Activated B cell treated with CpG ODN at 0.5 μM for 24 hours (primary cell): ENCODE measurements at regions not wholly inside any gene's neighbourhood (a gene's known extent, or its start where the extent isn't known, plus 50 kb on each side); places are given as distances from the start of the nearest gene placed in this dataset.

Experiments used
- ATAC-seq: fragments of 200-7000 bp; cut with Tn5 transposase; one replicate; pipeline ENCODE4 v1.10.0; 2021; ENCODE audit warnings: low read depth, mild to moderate bottlenecking, moderate library complexity
- CTCF ChIA-PET: fragments of 350-600 bp; sonication (Branson Sonifier 250); formaldehyde crosslinking; loops from one replicate; lab custom pipeline; 2021; ENCODE audit warnings: antibody characterized with exemption; lab: Charles Lee
- POLR2A ChIA-PET: fragments of 350-600 bp; sonication (Branson Sonifier 250); formaldehyde crosslinking; loops from one replicate; lab custom pipeline; 2021; ENCODE audit warnings: antibody characterized with exemption; lab: Charles Lee
- DNase-seq: peaks from one replicate; pipeline ENCODE4 v3.0.0; 2022
- H3K27ac Mint-ChIP-seq: one replicate; pipeline ENCODE4 v1.8.0; 2020; ENCODE audit warnings: mixed read lengths
- H3K27me3 Mint-ChIP-seq: one replicate; pipeline ENCODE4 v1.8.0; 2021; ENCODE audit warnings: mixed read lengths
- H3K36me3 Mint-ChIP-seq: one replicate; pipeline ENCODE4 v1.8.0; 2021; ENCODE audit warnings: low read depth, mixed read lengths
- H3K4me1 Mint-ChIP-seq: one replicate; pipeline ENCODE4 v1.8.0; 2021; ENCODE audit warnings: mixed read lengths
- H3K4me3 Mint-ChIP-seq: one replicate; pipeline ENCODE4 v1.8.0; 2020; ENCODE audit warnings: mild to moderate bottlenecking, mixed read lengths
- H3K9me3 Mint-ChIP-seq: one replicate; pipeline ENCODE4 v1.8.0; 2020; ENCODE audit warnings: mixed read lengths
- CTCF ChIP-seq: fragments of 200-600 bp; IDR thresholded peaks from one replicate; pipeline ENCODE4 v1.8.0; 2022; ENCODE audit warnings: antibody characterized with exemption, mild to moderate bottlenecking
- intact Hi-C: fragments of 100-400 bp; cut with micrococcal nuclease; formaldehyde crosslinking; loops from one replicate; pipeline ENCODE4 v1.15.1; 2024

- no peak for DNase-seq
- no peak for TF ChIP-seq CTCF
- Mint-ChIP-seq H3K36me3 (no peaks in the 10 kb centered on the region), H3K27ac (no peak overlapping the region), H3K4me1 (no peaks in the 10 kb centered on the region), H3K4me3 (no peak overlapping the region), H3K27me3 (no peaks in the 10 kb centered on the region), H3K9me3 (no peaks in the 10 kb centered on the region)
- intact Hi-C loops = no loop called here
- CTCF ChIA-PET = no interaction called here
- POLR2A ChIA-PET = no interaction called here
- ATAC-seq = no peak
These were observed 191.2 kb upstream of the INTU start for GRCh38 chr4:127441571-127441970.

- no peak for DNase-seq
- intact Hi-C loops = no loop called here
- CTCF ChIA-PET = no interaction called here
- no peak overlapping the region for H3K4me3 Mint-ChIP-seq
- no peaks in the 10 kb centered on the region for H3K27me3 Mint-ChIP-seq
- no peak for ATAC-seq
- H3K27ac Mint-ChIP-seq = no peak overlapping the region
- no peaks in the 10 kb centered on the region for H3K4me1 Mint-ChIP-seq
- POLR2A ChIA-PET = no interaction called here
- no peak for TF ChIP-seq CTCF
- H3K36me3 Mint-ChIP-seq = no peaks in the 10 kb centered on the region
- H3K9me3 Mint-ChIP-seq = no peaks in the 10 kb centered on the region
These were observed 187.3 kb upstream of the INTU start for GRCh38 chr4:127445471-127445870.

- Mint-ChIP-seq H3K9me3 (no peaks in the 10 kb centered on the region), H3K4me1 (no peaks in the 10 kb centered on the region), H3K4me3 (no peak overlapping the region), H3K27me3 (no peaks in the 10 kb centered on the region), H3K27ac (no peak overlapping the region), H3K36me3 (no peaks in the 10 kb centered on the region)
- DNase-seq (no peak), ATAC-seq (no peak)
- no peak for TF ChIP-seq CTCF
- POLR2A ChIA-PET = no interaction called here
- intact Hi-C loops = no loop called here
- CTCF ChIA-PET = no interaction called here
These were observed 186.3 kb upstream of the INTU start for GRCh38 chr4:127446427-127446885.

- ChIA-PET CTCF (no interaction called here), POLR2A (no interaction called here)
- Mint-ChIP-seq H3K9me3 (no peaks in the 10 kb centered on the region), H3K27me3 (no peaks in the 10 kb centered on the region), H3K27ac (no peak overlapping the region), H3K4me3 (no peak overlapping the region), H3K36me3 (no peaks in the 10 kb centered on the region), H3K4me1 (no peaks in the 10 kb centered on the region)
- TF ChIP-seq CTCF = no peak
- intact Hi-C loops = no loop called here
- ATAC-seq (no peak), DNase-seq (no peak)
These were observed 183.8 kb upstream of the INTU start for GRCh38 chr4:127448986-127449385.

GRCh38 chr4:127449449-127449848 lies 183.3 kb upstream of the INTU start:
- DNase-seq = no peak
- Mint-ChIP-seq H3K9me3 (peaks cover 2% of the 10 kb centered on the region), H3K27me3 (no peaks in the 10 kb centered on the region), H3K4me1 (no peaks in the 10 kb centered on the region), H3K27ac (no peak overlapping the region), H3K4me3 (no peak overlapping the region), H3K36me3 (no peaks in the 10 kb centered on the region)
- intact Hi-C loops = no loop called here
- ATAC-seq = no peak
- POLR2A ChIA-PET = no interaction called here
- TF ChIP-seq CTCF = no peak
- CTCF ChIA-PET = no interaction called here
